ELF-1 (cell line): ENCODE measurements at regions not wholly inside any gene's neighbourhood (a gene's known extent, or its start where the extent isn't known, plus 50 kb on each side); places are given as distances from the start of the nearest gene placed in this dataset.

ENCODE experiments used
- DNase-seq: peaks from one replicate; pipeline ENCODE4 v3.0.0-alpha.2; 2016; ENCODE audit warnings: low read depth, low spot score

- no peak for DNase-seq
These were observed 157.2 kb upstream of the NOCT start for GRCh38 chr4:138858419-138858818.

DNA sequence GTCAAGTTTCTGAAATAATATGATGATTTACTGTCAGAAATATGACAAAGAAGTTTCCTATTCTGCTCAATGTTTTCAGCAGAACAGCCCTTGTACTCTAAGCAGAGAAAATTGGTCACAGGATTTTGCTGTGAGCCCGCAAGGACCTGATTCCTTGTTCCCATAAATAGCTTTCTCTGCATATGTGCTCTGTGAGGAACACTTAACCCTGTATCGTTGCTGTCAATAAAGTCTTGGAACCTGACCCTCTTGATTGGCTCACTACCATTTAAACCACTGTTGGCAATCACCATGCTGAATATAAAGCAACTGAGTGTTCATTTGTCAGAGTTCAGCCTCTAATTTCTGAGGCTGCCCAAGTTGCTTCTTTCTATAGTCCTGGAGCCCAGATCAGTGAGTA lies 158.2 kb upstream of the NOCT start:
- DNase-seq = no peak

GRCh38 chr4:138852681-138853080 lies 162.9 kb upstream of the NOCT start:
- DNase-seq = no peak

DNA sequence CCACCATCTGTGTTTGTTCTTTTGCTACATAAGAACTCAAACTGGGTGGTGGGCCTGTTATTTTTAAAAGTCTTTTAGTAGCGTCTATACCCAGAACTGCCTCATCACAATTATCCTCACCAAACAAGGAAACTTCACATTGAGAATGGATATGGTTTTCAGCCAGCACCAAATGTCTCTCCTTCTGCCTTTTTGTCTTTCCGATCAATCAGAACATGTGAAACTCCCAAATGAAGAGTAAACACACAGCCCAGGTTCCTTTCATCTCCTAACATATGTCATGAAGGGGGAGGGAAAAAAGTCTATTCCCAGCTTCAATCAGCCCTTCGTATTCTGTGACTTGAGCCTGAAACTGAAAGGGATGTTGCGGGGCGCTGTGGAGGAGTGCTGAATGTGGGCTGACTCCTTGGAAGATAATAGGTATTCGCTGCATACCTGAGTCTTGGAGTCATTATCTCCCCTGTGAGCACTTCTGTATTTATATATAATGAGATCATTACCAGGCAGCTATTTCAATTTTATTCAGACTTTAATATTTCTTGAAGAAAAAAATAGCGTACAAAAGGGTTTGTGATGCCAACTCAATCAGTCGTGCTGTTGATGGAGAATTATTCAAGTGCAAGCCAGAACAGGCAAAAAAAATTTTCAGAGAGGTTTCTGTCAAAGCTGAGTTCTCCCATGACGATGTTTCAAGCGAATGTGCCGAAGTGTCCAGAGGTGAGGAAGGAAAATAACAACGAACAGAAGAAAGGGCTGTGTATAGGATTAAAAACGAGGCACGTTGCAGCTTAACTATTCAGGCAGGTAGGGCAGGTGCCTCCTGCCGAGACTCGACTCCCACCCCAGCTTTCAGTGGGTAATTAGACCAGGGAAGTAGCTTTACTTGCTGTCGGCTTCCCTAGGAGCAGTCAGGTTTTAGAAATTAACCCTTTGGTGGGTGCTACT lies 163.9 kb upstream of the NOCT start:
- DNase-seq = peak; percentile 22

- DNase-seq = no peak
These were observed 169.9 kb upstream of the NOCT start for GRCh38 chr4:138845664-138846063.

DNA sequence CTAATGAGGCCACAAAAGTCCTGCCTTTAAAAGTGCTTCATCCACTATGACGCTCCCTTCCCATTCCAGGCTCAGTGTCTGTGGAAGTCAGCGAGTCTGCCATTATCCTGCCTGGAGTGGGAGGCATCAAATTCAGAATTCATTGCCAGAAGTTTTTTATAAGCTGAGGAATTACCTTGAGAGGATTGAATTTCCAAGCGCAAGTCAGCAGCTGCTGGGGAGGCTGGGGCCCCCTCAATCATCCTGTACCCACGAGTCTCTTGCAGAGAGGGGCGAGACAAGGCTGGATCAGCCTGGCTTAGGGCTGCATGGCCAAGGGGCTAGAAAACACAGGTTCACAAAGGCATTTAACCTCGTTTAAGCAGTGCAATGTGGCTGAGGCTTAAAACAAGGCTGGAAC lies 170.5 kb upstream of the NOCT start:
- no peak for DNase-seq

DNA sequence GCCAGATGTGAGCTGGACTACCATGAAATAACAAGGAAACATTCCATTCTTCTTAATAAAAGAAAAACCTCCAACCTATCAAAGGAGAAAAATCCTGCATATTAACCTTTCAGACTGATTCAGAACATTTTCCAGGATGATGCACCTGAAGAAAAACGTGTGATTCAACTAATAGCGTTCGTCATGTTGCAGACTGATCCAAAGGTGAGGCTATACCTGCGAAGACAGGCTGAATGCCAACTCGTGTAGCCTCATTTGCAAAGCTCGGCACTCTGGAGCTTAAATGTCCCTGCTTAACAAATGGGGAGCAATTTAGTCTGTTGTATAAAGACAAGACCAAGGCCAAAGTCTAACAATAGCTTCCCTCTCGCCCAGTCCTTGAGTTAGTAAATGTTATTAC lies 172.0 kb upstream of the NOCT start:
- DNase-seq = no peak

DNA sequence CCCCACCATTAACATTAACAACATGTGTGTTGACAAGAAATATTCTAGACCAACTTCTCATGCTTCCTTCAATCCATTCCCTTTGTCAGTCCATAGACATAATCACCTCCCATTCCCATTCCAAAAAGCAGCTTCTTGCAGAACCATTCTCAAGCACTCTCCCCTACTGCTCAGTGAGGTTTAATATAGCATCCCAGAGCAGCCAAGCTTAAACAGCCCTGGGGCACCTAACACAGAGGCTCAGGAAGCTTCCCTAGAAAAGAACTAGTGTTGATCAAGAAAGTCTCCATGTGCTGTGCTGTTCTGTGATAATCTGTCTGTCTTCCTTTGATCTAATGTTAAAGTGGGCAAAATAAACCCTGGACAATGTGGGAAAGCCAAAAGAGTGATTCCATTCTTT lies 174.2 kb upstream of the NOCT start:
- peak; percentile 55 for DNase-seq

DNA sequence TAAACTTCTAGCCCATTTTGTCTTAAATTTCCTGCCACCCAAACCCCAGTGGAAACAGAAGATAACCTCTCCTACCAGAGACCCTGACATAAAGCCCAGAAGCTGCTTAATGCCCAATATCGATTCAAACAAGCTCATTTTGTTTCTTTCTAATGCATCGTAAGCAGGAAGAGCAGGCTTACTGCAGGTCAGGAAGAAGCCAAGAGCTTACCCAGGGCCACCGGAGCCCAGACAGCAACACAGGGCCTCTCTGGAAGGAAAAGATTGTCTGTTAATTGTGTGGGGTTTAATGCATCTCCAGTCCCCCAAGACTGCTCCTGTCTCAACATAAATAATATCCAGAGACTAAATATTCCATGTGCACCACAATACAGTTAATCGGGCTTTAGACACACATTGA lies 177.3 kb upstream of the NOCT start:
- no peak for DNase-seq

GRCh38 chr4:138835832-138836533 lies 179.6 kb upstream of the NOCT start:
- DNase-seq = no peak

DNA sequence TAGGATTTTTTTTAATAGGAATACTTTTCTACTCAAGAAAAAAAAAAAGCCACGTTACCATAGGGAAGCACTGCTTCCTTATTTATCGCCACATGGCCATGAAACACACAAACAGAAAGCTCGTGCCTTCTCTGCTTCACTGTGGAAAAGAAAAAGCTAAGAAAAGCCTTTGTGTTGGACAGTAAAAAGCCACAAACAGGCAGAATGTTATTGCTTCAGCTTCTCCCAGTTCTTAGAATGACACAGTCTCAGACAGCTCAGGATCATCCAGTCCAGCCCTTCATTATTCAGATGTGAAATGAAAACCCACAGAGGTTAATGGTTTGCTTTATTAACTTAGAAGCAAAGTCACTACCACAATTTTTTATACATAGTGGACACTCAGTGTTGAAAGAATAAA lies 181.6 kb upstream of the NOCT start:
- no peak for DNase-seq

GRCh38 chr4:138832563-138832962 lies 183.0 kb upstream of the NOCT start:
- DNase-seq = no peak

- no peak for DNase-seq
These were observed 183.6 kb upstream of the NOCT start for GRCh38 chr4:138831948-138832347.

GRCh38 chr4:138828926-138829325 lies 186.7 kb upstream of the NOCT start:
- DNase-seq = no peak

GRCh38 chr4:138826754-138827153 lies 188.8 kb upstream of the NOCT start:
- no peak for DNase-seq

DNA sequence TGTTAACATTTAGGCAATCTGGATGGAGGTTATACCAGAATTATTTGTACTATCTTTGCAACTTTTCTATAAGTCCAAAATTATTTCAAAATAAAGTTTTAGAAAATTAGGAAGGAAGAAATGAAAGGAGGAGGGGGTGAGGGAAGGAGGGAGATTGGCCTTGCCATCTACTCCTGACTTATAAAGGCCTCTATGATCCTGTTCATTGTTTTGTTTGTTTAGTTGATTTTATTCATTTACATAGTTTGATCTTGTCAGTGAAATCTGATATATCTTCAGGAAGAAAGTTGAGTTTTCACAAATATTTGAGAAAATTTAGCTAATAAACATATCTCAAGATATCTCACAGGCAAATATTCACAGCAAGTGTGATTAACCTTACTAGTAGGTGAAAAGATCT lies 189.3 kb upstream of the NOCT start:
- no peak for DNase-seq

DNA sequence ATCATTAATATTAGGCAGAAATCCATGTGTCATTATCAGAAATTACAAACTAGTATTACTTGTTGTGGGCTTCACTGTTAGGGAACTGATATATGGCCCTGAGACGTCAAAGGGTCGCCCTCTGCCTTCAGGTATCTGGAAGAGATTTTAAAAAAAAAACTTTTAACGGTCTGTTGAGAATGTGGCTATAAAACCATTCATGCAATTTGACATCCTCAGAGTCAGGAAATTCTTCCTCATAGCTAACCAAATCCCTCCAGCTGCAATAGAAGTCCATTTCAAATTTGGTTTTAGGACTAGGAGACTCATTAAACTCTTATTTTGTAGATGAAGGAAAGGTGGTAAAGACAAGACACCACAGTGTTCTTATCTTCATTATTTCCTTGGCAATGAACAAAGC lies 194.2 kb upstream of the NOCT start:
- DNase-seq = no peak

- peak; percentile 49 for DNase-seq
These were observed 198.7 kb upstream of the NOCT start for GRCh38 chr4:138816875-138817274.

DNA sequence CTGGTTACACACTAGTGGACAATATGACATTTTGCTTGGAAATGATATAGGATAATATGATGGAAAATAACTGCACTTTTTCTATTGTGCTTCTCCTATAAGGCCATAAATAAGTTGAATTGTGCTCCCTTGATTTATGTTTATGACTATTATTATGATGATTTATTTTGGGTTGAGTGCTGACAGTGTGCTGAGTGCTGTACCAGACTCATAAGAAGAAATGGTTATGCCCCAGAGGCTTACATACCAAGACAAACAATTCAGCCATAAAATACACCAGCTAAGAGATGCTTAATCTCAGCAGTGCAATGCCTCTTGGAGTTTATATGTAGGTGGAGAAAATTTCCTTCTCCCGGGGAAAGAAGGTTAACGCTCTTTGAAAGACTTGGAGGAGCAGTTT lies 199.8 kb upstream of the NOCT start:
- no peak for DNase-seq

DNA sequence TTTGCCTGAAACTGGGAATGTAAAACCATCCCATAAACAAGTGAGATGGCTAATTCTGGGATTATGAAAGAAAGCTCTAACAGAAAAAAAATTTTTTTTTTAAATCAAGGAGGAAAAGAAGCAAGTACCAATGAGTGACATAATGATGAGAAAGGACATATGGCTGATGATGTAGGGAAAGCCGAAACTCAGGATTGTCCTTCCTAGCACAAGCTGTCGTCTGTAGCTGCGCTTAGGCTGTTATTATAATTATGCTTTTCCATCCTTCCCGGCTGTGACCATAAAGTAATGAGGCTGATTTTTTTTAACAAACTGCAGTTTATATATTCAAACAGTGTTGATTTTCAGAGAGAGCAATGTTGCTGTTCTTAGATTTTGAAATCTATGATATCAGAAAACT lies 209.8 kb upstream of the NOCT start:
- no peak for DNase-seq

- peak; percentile 54 for DNase-seq
These were observed 210.9 kb upstream of the NOCT start for GRCh38 chr4:138804711-138805110.

- DNase-seq = no peak
These were observed 212.5 kb upstream of the NOCT start for GRCh38 chr4:138803051-138803450.

DNA sequence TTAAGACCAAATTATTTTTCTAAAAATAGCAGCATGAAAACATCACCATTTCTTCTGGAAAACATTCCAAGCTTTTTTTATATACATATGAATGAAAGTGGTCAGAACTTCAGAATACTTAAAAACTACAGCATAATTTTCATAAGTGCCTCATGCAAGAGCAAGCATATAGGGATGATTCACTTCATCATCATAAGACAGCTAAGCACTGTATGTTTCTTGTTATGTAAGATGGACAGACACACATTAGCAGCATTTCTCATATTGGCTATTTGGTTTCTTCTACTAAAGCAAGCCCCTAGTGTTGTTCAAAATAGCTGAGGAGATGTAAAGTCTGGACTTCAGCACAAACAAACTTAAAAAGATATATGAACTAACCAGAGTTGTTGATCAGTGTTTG lies 213.1 kb upstream of the NOCT start:
- DNase-seq = no peak
